Hepatic stellate cell (primary cell): ENCODE measurements at regions not wholly inside any gene's neighbourhood (a gene's known extent, or its start where the extent isn't known, plus 50 kb on each side); places are given as distances from the start of the nearest gene placed in this dataset.

ENCODE experiments used
- DNase-seq: peaks from one replicate; pipeline ENCODE4 v3.0.0; 2011; ENCODE audit warnings: low spot score

DNA sequence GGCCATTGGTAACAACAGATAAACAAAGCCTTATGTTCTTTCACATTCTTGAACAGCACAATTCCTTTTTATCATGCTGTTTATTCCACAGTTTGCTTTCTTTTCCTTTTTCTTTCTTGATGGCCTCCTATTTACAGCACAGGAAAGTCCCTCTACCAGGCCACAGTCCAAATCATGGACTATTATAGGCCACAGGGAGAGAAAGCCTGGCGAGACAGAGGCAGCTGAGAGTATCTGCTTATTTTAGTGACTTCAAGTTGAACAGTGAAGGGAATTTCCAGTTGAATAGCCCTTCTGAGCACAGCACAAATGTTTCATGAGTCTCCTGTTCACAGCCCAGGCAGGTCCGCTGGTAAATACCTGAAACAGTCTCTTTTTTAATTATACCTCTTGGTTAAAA is 263.7 kb upstream of the ARID1B start:
- DNase-seq: no peak

DNA sequence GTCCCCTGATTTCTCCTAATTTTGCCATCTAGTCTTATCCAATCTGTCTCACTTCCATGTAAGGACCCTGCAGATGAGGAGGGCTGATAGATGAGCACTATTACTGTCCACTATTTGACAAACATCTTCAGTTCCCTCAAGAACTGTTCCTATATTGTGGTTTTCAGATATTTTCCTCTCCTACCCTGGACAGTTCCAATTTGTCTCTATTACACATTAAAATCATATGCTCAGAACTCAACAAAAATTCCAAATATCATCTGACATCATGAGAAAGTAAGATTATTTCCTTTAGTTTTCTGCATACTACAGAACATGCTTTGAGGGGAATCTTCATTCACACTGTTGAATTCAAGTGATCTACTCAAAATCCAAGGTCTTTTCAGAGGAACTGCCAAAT is 265.6 kb upstream of the ARID1B start:
- DNase-seq: no peak

DNA sequence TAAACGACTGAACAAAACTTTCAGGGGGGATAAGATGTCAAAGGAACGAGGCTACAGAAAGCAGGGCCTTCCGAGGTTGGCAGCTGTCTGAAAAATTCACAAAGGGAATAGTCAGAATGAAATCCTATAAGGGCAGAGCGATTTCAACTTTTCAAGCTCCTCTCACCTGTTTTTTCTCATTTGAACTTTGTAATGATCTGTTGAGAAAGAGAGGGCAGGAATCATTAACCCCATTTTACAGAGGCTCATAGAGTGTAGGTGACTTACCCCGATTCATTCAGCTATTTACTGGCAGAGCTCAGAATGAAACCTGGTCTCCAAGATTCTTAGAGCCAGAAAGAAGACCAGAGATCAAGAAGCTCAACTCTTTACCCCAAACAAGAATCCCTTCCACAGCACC is 266.1 kb upstream of the ARID1B start:
- DNase-seq: no peak

DNA sequence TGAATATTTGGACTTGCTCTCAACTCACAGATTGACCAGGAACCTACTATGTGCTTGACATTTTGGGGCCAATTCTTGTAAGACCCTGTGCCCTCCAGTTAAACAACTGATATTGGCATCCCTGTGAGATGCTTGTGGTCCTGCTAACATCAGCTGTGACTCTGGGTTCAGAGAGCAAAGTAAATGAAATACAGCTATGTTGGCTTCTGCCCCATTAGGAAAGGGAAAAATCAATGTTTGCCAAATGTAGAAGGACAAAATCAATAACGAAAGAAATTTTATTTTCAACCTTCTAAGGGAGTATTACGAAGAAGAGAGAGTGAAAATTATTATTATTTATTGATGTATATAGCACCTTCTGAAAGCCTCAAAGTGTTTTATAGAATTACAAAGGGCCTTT is 266.9 kb upstream of the ARID1B start:
- no peak for DNase-seq

DNA sequence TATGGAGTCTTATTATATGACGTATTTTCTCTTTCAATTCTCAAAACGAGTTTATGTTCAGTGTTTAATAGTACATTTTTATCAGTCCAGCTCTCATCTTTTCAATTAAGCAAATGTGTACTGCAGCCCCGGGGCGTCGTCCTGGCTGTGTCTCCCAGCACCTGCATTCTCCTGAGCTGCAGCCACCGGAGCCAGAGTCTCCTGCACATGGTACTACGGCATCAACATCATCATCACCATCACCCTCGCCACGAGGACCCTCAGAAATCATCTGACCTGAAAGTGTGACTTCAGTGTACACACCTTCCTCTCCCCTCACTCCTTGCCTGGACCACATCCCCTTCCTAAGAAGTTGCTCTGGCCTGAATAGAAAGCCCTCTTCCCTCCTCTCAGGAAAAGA is 267.7 kb upstream of the ARID1B start:
- DNase-seq: no peak

DNA sequence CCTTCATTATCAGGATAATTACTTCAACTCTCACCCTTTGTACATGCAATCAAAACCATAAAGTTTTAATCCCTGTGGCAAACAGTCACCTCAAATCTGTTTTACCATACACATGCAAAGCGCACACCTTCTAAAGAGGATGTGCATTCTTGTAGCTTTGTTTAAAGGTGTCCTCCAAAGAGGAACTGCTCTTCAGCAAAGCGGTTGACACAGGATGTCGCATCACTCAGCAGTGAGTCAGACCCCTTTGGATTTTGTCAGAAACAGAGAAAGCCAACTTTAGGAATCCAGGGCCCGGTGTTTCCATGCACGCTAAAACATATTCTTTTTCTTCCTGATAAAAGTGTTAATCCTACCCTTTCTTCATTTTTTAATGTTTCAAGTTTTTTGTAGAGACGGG is 268.3 kb upstream of the ARID1B start:
- DNase-seq: no peak

DNA sequence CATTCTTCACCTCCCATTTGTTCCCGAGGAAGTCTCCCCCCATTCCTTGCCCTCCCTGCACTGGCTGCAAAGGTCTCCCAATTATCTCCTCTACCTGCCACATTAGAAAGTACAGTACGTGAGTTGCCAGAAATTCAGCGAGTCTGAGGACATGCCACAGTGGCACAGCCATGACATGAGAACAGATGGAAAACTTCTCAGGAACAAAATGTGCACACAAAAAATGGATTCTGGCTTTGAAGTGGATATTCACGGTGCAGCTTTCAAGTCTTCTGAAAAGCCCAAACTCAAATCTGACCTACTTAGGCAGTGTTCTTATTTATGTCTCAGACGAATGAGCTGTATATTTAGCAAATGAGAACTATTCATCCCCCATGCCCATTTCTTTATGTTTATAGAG is 269.1 kb upstream of the ARID1B start:
- DNase-seq: no peak

DNA sequence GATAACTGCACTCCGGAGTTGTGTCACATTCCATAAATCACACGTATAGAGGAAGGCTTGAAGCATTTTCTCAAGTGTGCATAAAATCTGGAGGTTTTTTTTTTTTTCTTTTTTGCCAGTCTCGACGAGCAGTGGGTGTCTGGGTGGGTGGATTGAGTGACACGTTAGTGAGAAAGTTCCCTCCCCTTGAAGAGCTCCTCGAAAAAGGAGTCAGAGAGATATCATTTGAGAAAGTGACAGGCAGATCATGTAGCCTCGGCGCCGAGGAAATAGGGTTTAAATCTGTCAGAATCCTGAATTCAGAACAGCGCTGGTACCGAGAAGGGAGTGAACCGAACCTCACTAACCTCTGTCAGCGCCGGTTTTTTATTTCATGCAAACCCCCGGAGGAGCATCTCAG is 269.5 kb upstream of the ARID1B start:
- no peak for DNase-seq

DNA sequence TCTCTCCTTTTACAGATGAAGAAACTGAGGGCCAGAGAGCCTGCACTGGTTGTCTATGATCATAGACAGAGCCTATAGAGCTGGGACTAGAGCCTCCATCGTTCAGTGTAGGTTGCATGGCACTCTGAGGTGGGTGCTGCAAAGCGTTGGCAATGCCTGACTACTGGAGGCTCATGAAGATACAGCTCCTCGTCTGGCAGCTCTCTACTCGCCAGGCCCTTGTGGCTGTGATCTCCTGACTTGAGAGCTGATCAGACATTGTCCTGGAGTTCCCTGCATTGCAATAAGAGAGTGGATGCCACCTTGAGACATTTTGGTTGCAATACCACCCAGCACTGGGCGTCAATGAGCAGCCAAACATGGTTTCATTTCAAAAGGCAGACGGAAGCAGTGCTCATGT is 270.1 kb upstream of the ARID1B start:
- no peak for DNase-seq

DNA sequence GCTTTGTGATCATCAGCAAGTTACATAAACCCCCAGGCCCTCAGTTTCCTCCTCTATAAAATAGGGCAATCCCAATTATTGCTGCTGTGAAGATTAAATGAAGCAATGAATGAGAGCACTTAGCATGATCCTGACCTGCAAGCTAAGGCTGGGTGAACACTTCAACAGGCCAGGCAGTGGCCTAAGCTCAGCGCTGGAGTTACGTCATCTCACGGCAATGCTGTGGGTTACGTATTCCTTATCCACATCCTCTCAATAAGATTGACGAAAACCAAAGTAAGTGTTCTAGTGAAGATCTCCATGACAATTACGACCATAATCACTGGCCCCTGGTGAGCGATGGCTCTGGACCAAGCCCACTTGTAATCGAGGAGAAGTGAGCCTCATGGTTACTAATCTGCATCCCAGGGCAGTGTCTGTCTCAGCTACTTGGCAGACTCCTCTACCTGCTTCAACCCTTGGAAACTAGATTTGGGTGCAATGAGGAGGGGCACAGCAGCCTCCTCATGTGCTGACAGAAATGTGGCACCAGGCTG is 274.1 kb upstream of the ARID1B start:
- no peak for DNase-seq

DNA sequence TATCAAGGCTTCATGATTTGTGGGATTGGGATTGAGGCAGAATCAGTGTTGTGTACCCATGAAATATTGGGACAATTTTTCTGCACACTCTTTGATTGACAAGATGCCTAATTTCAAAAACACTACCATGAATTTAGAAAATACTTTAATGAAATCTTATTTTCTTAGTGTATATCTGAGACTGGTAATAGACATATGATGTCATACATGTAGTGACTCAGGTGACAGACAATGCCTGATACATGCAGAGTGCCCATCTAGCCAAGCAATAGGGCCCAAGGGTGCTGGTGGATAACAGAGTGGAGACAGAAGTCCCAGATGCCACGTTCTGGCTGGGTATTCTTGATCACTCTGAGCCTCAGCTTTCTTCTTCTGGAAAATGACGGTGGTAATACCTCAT is 279.6 kb upstream of the ARID1B start:
- DNase-seq: no peak

DNA sequence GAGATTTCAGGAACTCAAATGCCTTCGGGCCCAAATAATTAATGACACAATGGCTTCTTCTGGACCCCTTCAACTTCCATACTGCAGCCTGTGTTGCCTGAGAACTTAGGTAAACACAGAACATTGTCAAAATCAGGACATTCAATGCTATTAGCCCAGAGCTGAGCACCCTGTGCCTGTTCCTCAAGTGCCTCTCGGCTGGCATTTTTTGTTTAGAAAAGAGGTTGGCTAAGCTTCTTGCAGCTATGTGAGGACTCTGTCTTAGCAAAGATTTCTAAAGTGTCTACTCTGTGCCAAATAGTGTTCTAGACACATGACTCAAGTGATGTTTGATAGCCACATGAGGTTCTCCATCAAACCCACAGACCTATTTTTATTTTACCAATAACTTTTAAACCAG is 289.3 kb upstream of the ARID1B start:
- no peak for DNase-seq

DNA sequence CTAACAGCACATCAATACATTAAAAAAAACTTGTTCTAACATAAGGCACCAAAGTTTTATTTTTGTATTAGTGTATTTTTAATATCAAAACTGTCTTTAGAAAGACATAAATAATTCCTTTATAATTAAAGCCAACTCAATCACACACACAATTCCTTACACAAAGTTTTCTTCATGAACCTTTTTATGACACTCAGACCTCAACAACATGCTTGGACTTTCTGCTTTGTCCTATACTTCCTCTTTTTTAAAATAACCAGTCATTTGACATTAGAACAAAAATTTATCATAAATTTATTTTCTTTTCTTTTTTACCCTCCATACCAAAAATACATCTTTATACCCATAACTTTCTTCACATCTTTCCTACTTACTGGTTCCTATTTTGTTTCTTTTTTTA is 292.0 kb upstream of the ARID1B start:
- DNase-seq: no peak

DNA sequence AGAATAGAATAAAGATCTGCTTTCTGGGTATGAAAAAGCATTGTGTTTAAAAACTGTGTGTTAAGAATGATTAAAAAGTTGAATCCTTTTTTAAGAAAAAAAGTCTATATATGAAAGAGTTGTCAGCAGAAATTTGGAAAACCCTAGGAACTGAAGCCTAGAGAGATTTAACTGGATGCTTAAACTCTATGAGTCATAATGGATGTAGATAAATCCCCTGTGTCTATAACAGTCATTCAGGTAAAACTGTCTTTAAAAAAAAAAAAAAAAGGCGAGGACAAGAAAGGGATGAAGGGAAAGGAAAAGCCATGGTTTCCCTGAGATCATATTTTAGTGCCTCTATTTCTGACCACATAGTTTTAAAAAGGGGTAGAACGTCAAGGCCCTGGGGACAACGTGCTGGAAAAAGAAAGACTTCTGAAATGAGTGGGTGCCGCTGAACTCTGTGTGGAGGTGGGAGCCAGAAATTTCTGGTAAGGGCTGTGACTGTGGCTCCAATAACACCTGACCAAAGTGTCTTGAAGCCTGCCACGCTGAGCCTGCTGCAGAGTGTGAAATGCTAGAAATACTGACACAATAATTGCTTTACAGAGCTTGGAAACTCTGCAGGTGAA is 302.6 kb upstream of the ARID1B start:
- DNase-seq: no peak

DNA sequence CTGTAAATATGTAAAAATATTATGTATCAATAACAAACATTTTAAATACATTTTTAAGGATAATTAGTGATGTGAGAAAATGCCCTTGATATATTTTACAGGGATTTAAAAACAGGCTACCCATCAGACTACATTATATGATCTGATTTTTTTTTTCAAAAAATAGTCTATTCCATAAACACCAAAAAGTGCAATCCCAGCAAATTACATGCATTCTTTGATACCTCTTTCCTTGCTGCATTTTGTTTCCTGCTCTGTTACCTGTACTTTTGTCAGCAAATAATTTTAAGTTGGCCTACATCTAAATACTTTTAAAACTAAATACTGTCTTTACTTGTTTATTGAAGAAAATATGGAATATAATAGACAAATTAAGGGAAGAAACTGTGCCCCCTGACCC is 306.2 kb upstream of the ARID1B start:
- no peak for DNase-seq

DNA sequence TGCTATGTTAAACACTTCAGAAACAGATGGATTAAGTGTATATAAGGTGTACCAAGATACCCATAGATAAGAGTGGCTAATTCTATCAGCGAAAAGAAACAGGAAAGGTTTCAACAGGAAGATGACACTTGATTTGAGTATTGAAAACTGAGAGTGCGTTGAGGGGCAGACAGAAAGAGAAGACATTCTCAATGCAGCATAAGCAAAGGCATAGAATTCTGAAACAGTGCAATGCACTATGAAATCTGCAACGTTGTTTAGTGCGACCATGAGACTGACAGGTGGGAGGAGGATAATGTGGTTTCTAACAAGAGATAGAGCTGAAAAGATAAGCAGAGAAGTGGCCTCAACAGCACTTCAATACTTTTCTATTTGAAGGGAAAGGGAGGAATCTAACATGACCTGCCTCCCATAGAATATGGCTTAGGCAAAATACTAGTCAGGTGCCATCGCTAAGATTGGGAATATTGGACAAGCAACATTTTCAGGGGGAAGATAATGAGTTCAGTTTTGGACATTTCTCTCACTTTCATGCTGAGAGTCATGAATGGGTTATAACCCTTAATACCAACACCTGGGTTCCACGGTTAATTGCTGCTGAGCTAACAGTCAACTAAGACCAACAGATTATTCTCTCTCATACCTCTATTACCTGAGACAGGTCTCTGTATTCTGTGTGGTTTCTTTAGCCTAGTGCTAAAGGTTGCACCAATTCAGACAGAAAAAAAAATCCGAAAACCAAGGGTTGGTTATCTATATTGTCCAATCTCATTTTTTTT is 312.9 kb upstream of the ARID1B start:
- DNase-seq: no peak

DNA sequence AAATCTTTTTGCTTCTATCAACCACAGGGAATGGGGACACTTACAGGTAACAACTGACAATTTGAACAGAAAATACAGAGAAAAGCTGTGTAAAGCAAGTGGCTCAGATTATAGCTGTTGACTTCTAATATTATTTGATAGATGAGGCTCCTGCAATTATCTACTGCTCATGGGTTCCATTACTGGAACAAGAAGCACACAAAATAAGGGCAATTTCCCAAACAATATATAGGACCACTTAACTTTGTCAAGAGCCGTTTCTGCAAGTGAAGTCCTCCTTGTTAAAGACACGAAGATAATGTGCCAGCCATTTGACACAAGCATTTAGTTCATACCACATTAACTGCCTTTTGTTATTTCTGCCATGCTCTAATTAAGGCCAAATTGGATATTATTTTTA is 315.5 kb upstream of the ARID1B start:
- no peak for DNase-seq

DNA sequence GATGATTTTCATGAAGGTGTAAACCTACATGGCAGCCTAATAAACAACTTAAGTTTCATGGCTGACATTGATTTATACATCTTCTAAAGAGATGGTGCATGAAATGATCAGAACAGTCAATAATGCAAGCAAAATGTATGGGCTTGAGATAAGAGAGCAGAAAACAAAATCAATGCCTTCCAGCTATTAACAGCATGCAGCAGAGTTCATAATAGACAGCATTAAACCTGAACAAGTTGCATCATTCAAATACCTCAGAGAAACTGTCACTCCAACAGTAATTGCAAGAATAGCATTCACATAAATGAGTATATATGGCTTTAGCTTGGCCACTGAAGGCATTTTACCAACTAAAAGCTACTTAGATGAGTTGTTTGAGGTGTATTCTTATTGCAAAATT is 319.6 kb upstream of the ARID1B start:
- DNase-seq: no peak

DNA sequence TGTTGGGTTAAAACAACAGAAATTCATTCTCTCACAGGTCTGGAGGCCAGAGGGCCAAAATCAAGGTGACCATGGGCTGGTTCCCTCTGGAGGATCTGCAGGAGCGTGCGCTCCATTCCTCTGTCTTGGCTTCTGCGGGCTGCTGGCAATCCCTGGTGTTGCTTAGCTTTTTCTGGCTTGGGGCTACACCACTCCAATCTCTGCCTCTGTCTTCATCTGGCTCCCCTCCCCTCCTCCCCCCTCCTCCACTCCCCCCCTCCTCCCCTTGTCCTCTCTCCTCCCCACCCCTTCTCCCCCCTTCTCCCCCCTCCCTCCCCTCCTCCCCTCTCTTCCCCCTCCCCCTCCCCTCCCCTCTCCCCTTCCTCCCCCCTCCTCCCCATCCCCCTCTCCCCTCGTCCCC is 321.3 kb upstream of the ARID1B start:
- DNase-seq: no peak

DNA sequence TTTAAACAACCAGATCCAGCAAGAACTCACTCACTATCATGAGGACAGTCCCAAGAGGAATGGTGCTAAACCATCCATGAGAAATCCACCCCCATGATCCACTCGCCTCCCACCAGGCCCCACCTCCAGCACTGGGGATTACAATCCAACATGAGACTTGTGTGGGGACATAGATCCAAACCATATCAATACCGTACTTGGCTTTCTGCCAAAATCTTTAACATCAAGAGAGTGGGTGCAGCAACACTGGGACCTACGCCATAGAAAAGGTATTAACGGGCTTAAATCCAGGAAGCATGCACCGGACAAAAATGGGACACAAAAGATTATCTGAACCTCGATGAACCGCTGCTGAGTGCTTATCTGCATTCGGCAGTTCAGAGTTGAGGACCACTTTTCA is 322.3 kb upstream of the ARID1B start:
- no peak for DNase-seq

DNA sequence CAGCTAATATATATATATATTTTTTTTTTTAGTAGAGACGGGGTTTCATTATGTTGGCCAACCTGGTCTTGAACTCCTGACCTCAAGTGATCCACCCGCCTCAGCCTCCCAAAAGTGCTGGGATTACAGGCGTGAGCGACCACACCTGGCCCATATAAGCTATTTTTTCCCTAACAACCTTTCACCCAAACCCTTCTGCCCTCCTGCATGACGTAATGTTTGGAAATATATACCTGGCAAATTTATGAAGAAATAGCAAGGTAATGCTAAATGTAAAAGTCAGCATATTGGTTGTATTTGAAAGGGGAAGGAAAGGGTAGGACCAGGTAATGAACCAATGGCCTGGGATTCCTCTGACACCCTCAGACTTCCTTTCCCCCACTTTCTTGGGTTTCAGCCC is 325.5 kb upstream of the ARID1B start:
- no peak for DNase-seq

DNA sequence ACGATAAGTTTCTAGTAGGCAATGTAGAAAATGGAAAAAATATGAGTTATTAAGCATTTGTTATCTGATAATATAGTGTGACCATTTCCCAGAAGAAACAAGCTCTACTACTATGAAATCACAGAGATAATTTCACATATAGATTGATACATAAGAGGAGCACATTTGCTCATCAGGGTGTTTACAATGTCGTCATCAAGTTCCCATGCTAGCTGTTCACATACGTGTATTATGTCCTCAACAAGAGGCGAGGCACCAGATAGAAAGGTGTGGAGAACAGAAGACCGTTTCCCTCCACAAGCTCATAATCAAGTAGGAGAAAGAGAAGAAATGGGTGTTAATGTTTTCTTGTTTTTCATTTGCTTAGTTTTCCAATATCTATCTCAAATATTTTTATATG is 326.1 kb upstream of the ARID1B start:
- no peak for DNase-seq

DNA sequence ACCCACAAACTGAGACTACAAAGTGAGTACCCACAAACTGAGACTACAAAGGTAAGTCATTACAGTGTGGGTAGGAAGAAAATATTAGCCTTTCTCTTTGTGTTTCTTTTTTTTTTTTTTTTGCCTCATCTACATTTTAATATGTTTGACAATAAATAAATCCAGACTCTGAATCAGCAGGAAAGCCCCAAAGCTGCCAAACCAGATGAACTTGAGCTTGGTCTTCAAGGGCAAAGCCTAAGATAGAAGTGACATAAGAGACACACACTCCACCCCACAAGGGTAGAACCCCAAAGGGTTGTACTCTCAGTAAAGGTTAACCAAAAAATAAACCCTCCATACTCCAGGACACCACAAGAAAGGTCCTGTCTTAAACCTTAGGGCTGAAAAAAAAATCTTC is 326.8 kb upstream of the ARID1B start:
- DNase-seq: no peak

DNA sequence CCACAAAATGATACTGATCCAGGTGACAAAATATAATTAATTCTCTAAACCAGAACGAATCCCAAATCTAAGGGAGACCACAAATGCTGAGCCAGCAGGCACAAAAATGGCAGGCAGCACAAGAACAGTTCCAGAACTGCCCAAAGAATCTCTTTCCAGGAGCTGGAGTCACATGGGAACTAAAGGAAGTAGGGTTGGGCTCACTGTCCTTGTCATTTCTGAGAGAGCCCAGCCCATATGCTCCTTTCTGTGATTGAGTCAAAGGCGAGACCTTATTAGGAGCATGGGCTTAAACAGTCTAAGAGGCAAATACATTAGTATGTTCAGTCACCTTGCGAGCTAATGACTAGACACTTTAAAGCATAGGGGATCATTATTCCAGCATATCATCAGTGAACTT is 327.6 kb upstream of the ARID1B start:
- no peak for DNase-seq
